HG02763 (cell line): ENCODE measurements at regions not wholly inside any gene's neighbourhood (a gene's known extent, or its start where the extent isn't known, plus 50 kb on each side); places are given as distances from the start of the nearest gene placed in this dataset.
A peak's percentile ranks its signal among the peaks of the same experiment; 100 is the strongest.

Experiments
- ATAC-seq: cut with Tn5 transposase; IDR thresholded peaks from one replicate; pipeline ENCODE4 v1.9.1; 2021; ENCODE audit warnings: mild to moderate bottlenecking, moderate library complexity; ENCODE audit not compliant: unreplicated experiment

DNA sequence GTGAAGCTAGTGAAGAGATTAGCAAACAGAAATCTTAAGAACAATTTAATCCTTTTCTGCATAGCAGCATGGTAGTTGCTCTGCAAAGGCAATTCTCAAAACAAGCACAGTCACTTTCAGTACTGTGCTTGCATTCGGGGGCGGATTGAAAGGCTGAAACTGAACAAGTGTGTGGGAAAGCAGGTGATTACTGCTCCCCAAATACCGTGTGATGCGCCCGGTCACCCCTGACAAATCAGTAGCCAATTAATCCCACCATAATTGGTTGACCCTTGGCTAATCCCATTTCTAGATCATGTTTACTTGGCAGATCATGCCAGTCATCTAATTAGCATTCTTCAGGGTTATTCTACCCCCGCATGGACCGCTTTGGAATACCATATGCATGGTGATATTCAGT, 76.5 kb upstream of the ADRB1 start:
- ATAC-seq = no peak

DNA sequence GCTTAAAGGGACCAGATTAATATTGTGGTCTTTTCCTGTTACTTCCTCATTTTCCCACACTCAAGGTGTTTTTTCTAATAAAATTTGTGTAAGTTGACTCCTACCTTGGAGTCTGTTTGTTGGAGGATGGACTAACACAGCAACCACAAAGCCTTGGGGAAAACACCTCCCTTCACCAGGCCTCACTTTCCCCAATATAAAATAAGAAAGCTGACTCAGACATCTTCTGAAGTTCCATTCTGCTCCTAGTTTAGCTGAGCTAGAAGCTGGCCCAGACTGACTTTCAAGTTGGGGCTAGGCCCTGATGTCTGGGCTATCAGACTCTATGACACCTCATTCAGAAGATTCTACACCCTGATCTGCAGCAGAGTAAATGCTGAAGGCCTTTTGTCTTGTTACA, 73.0 kb upstream of the ADRB1 start:
- ATAC-seq = no peak

- ATAC-seq = no peak
Measured at GRCh38 chr10:113971349-113971973, 72.2 kb upstream of the ADRB1 start.

DNA sequence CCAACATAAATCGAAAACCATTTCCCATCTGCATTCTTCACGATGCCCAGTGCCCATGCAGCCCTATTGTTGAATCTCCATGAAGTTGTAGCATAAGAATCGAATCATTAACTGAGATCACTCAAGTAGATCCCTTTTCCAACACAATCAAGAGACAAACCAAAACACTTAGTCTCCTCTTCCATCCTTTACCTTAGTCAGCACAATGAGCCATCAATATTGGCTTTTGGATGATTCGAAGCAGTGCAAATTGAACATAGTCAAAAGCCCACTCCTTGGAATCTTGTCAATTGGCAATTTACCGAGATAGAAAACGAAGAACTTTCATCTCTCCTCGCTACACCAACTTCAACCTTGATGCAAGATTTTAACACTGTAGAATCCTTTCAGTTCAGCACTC, 66.5 kb upstream of the ADRB1 start:
- ATAC-seq = no peak

- no peak for ATAC-seq
Measured at GRCh38 chr10:113978802-113979201, 64.9 kb upstream of the ADRB1 start.

DNA sequence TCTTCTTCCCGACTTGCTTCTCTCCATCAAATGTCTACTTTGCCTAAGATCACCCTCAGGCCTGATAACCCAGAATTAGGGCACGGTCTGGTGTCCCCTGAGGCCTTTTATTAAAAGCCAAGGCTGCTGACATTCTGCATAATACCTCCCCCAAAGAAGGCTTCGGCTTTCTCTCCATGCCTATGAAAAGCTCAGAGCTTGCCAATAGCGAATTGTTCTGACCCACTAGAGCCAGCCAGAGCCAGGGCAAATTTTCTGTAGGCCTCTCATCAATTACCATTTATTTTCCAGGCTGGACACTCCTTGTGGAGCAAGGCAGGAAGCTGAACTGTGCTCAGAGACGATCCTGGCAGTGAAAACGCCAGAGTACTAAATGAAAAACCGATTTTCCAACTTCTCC, 64.3 kb upstream of the ADRB1 start:
- ATAC-seq = no peak

- ATAC-seq = no peak
Measured at GRCh38 chr10:113980408-113981087, 63.1 kb upstream of the ADRB1 start.

DNA sequence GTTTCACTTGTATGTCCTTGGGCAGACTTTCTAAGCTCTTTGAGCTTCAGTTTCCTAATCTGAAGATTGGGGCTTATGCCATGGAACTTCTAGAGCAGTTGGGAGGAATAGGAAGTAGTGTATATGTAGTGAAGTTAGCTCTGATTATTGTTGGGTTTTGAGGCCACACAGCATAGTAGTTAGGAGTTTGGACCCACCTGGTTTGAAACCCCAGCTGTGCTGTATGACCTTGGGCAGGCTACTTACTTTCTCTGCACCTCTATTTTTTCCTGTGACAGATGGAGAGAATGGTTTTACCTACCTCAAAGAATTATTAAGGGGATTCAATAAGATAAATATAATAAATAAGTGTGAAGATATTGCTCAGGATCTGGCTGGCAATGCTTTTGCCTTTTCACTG, 61.4 kb upstream of the ADRB1 start:
- peak; percentile 18 for ATAC-seq

- peak; percentile 83 for ATAC-seq
Measured at GRCh38 chr10:113982769-113983168, 60.9 kb upstream of the ADRB1 start.

DNA sequence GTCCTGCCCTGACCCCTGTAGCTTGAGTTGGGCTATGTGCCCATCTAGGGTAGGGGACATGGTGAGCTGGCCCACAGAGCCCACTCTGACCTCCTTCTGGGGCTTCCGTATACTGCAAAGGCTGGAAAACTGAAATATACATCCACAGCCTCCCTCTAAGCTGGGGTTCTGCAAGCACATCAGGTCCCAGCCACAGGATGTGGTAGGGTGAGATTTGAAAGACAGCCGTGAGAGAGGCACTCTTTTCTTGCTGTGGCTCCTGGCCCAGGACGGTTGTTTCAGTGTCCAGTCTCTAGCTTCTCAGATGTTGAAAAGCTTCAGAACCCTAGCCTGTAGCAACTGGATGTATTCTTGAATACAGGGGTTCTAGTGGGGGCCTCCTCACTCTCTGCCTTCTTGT, 60.1 kb upstream of the ADRB1 start:
- peak; percentile 40 for ATAC-seq

- ATAC-seq = no peak
Measured at GRCh38 chr10:113985297-113985844, 58.3 kb upstream of the ADRB1 start.

DNA sequence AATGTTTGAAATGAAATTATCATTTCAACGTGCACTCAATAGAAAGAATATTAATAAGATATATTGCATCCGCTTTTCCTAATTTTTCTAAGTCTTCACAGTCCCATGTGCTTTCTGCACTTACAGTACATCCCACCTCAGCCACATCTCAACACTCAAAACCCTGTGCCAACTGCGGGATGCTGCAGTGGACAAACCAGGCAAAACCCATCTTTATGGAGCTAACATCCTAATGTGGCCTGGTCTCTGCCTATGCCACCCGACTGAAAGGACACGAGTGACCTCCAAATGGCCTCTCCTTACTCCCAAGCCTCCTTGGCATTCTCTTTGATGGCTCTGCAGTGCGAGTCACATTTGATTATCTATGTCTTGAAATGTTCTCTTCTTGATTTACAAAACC, 57.4 kb upstream of the ADRB1 start:
- no peak for ATAC-seq

- ATAC-seq = no peak
Measured at GRCh38 chr10:113987156-113987555, 56.5 kb upstream of the ADRB1 start.

GRCh38 chr10:113987805-113988204, 55.9 kb upstream of the ADRB1 start:
- ATAC-seq = no peak

- no peak for ATAC-seq
Measured at GRCh38 chr10:113988535-113988934, 55.1 kb upstream of the ADRB1 start.

- ATAC-seq = no peak
Measured at GRCh38 chr10:113991091-113991860, 52.4 kb upstream of the ADRB1 start.

DNA sequence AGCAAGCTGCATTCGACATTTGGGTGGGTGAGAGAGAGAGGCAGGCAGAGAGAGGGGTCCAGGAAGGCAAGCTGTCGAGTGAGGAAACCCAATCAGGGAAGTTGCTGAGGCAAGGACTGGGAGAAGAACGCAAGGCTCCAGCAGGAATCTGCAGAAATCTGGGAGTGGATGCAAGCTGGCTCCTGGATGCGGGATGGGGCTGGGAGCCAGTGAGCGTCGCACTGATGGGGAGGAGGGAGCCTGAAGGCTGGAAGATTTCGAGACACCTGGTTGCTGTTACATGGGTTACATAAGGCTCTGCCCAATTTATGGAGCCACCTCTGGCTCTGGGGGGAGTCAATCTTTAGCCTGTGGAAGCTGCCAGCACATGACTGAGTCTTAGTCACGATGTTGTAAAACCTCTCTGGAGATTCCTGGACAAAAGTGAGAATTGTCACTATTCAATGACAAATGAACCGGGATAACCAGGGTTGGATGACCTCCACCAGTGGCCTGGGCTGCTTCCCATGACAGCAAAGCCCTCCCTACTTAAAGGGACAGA, 51.1 kb upstream of the ADRB1 start:
- ATAC-seq = no peak

DNA sequence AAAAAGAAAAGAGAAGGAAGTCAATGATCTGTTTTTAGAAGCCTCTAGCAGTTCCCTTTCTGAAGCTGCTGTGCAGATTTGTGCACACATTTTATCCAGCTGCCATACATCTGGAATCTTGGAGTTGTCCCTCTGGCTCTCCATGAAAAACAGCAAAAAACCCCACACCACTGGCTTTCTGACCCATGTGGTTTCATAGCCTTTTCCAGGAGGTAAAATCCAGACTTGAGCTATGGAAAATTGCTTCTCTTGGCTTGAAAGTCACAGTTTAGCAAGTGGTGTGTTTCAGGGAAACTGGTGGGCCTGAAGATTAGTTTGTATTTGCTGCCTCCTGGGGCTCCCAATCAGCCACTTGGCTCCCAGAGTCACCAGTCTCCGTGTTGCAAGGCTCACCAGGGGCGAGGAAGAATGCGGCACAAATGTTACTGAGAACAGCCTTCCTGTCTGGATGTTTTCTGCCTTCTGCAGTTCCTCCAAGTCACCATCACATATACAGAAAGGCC, 50.1 kb upstream of the ADRB1 start:
- ATAC-seq = no peak
